B cell (primary cell): ENCODE measurements at regions not wholly inside any gene's neighbourhood (a gene's known extent, or its start where the extent isn't known, plus 50 kb on each side); places are given as distances from the start of the nearest gene placed in this dataset.

ENCODE experiments used
- EZH2 ChIP-seq: IDR thresholded peaks from 2 replicates; pipeline ENCODE4 v1.6.1; 2012; ENCODE audit warnings: borderline replicate concordance, low read depth, mild to moderate bottlenecking, moderate library complexity, low read length; ENCODE audit not compliant: insufficient read depth, poor library complexity, severe bottlenecking
- TF ChIP-seq, protein P1 (sequence below): fragments of 200-600 bp; IDR thresholded peaks from one replicate; pipeline ENCODE4 v1.8.0; 2022; ENCODE audit warnings: antibody characterized with exemption, mild to moderate bottlenecking

DNA sequence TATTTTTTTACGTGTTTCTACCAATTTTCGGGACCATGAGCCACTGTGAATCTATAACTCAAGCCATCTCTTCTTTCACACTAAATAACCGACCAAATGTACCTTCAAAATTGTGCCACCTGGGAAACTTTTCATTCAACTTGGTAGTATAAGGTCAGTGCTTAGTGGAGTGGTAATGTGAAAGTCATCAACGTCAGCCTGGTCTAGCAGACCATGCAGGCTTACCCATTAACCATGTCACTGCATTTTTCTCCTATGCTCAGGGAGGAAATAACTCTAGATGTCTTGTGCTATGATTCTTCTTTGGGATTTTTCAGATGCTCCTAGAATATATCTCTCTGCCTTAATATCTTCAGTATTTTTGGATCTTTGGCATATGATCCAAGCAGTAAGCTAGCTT lies 1075.4 kb upstream of the POT1 start:
- TF ChIP-seq, protein P1, sequence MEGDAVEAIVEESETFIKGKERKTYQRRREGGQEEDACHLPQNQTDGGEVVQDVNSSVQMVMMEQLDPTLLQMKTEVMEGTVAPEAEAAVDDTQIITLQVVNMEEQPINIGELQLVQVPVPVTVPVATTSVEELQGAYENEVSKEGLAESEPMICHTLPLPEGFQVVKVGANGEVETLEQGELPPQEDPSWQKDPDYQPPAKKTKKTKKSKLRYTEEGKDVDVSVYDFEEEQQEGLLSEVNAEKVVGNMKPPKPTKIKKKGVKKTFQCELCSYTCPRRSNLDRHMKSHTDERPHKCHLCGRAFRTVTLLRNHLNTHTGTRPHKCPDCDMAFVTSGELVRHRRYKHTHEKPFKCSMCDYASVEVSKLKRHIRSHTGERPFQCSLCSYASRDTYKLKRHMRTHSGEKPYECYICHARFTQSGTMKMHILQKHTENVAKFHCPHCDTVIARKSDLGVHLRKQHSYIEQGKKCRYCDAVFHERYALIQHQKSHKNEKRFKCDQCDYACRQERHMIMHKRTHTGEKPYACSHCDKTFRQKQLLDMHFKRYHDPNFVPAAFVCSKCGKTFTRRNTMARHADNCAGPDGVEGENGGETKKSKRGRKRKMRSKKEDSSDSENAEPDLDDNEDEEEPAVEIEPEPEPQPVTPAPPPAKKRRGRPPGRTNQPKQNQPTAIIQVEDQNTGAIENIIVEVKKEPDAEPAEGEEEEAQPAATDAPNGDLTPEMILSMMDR = no peak
- no peak for TF ChIP-seq EZH2
